IMR-90 (cell line): ENCODE measurements at regions not wholly inside any gene's neighbourhood (a gene's known extent, or its start where the extent isn't known, plus 50 kb on each side); places are given as distances from the start of the nearest gene placed in this dataset.

Experiments used
- ATAC-seq: fragments of 200-7000 bp; cut with Tn5 transposase; 2 replicates; pipeline ENCODE4 v1.9.1; 2020; ENCODE audit warnings: low read depth, mild to moderate bottlenecking, moderate library complexity
- BruUV-seq: library from RNA; stranded (reverse); fragments of 400-500 nt; replicated peaks from 2 replicates; lab custom pipeline; 2021; lab: Mats Ljungman, UMichigan
- CTCF ChIA-PET: fragments of 300-600 bp; formaldehyde crosslinking; extraction: SDS; loops from one replicate; lab custom pipeline; 2021; ENCODE audit warnings: antibody characterized with exemption; lab: Yijun Ruan, JAX
- POLR2A ChIA-PET: fragments of 300-600 bp; sonication (Branson Sonifier 250); formaldehyde crosslinking; loops from one replicate; lab custom pipeline; 2022; ENCODE audit warnings: antibody characterized with exemption; ENCODE audit not compliant: unreplicated experiment; lab: Charles Lee
- DNase-seq: peaks from one replicate; pipeline ENCODE4 v3.0.0; 2013
- H2AFZ ChIP-seq: replicated peaks from 2 replicates; pipeline ENCODE3; 2013; ENCODE audit warnings: low read length, mild to moderate bottlenecking; ENCODE audit not compliant: poor library complexity
- H2AK5ac ChIP-seq: 2 replicates; pipeline ENCODE4 v1.6.1; 2013; ENCODE audit warnings: low read depth, low read length, inconsistent platforms
- H2AK9ac ChIP-seq: replicated peaks from 2 replicates; pipeline ENCODE3; 2013; ENCODE audit warnings: mild to moderate bottlenecking, low read depth, low read length, moderate library complexity; ENCODE audit not compliant: poor library complexity
- H2BK120ac ChIP-seq: 2 replicates; pipeline ENCODE4 v1.6.1; 2013; ENCODE audit warnings: low read depth, low read length, inconsistent platforms
- H2BK15ac ChIP-seq: 3 replicates; pipeline ENCODE4 v1.6.1; 2013; ENCODE audit warnings: low read depth, low read length, inconsistent platforms
- H2BK20ac ChIP-seq: 2 replicates; pipeline ENCODE4 v1.6.1; 2013; ENCODE audit warnings: low read depth, mild to moderate bottlenecking, inconsistent platforms, low read length, moderate library complexity
- H2BK5ac ChIP-seq: 2 replicates; pipeline ENCODE4 v1.6.1; 2013; ENCODE audit warnings: mild to moderate bottlenecking, low read depth, low read length, inconsistent platforms; ENCODE audit not compliant: poor library complexity, severe bottlenecking
- H3K14ac ChIP-seq: replicated peaks from 2 replicates; pipeline ENCODE4 v1.6.1; 2013; ENCODE audit warnings: low read depth, low read length, inconsistent platforms
- H3K18ac ChIP-seq: 2 replicates; pipeline ENCODE4 v1.6.1; 2013; ENCODE audit warnings: low read depth, low read length, control low read depth
- H3K23ac ChIP-seq: 2 replicates; pipeline ENCODE4 v1.6.1; 2013; ENCODE audit warnings: low read depth, low read length, inconsistent platforms
- H3K27ac ChIP-seq: 2 replicates; pipeline ENCODE4 v1.5.1; 2013; ENCODE audit warnings: mild to moderate bottlenecking, control low read depth, low read length; ENCODE audit not compliant: insufficient read depth
- H3K27me3 ChIP-seq: 2 replicates; pipeline ENCODE4 v1.6.1; 2013; ENCODE audit warnings: low read length; ENCODE audit not compliant: control insufficient read depth, insufficient read depth
- H3K36me3 ChIP-seq: 2 replicates; pipeline ENCODE4 v1.6.1; 2013; ENCODE audit warnings: low read length, mixed read lengths; ENCODE audit not compliant: control insufficient read depth, insufficient read depth
- H3K4ac ChIP-seq: 2 replicates; pipeline ENCODE4 v1.6.1; 2013; ENCODE audit warnings: low read depth, low read length, inconsistent platforms
- H3K4me1 ChIP-seq: 2 replicates; pipeline ENCODE4 v1.6.1; 2013; ENCODE audit warnings: low read length, mixed read lengths; ENCODE audit not compliant: control insufficient read depth, insufficient read depth
- H3K4me2 ChIP-seq: 2 replicates; pipeline ENCODE4 v1.6.1; 2013; ENCODE audit warnings: low read depth, mild to moderate bottlenecking, control low read depth, low read length, moderate library complexity
- H3K4me3 ChIP-seq: 2 replicates; pipeline ENCODE4 v1.5.1; 2013; ENCODE audit warnings: low read depth, mild to moderate bottlenecking, control low read depth, low read length, moderate library complexity; ENCODE audit not compliant: insufficient read depth
- H3K56ac ChIP-seq: 2 replicates; pipeline ENCODE4 v1.6.1; 2013; ENCODE audit warnings: low read length, inconsistent platforms; ENCODE audit not compliant: insufficient read depth; ENCODE audit errors: extremely low read depth
- H3K79me1 ChIP-seq, 2 experiments: 2 replicates each; pipeline ENCODE4 v1.6.1; 2013; ENCODE audit warnings: low read length in 2 of 2, inconsistent platforms in 1 of 2, low read depth in 1 of 2
- H3K9ac ChIP-seq: 2 replicates; pipeline ENCODE4 v1.6.1; 2013; ENCODE audit warnings: low read depth, low read length, control low read depth
- H3K9me1 ChIP-seq: 2 replicates; pipeline ENCODE4 v1.6.1; 2013; ENCODE audit warnings: low read length, inconsistent platforms; ENCODE audit not compliant: insufficient read depth
- H3K9me3 ChIP-seq: 2 replicates; pipeline ENCODE4 v1.6.1; 2013; ENCODE audit warnings: low read length; ENCODE audit not compliant: control insufficient read depth, insufficient read depth
- H4K20me1 ChIP-seq: 2 replicates; pipeline ENCODE4 v1.6.1; 2013; ENCODE audit warnings: low read length, inconsistent platforms; ENCODE audit not compliant: insufficient read depth
- H4K5ac ChIP-seq: 2 replicates; pipeline ENCODE4 v1.6.1; 2013; ENCODE audit warnings: mild to moderate bottlenecking, low read depth, low read length, control low read depth
- H4K8ac ChIP-seq, 2 experiments: 2 replicates each; pipeline ENCODE4 v1.6.1; 2013; ENCODE audit warnings: low read depth in 2 of 2, low read length in 2 of 2, control low read depth in 1 of 2, inconsistent platforms in 1 of 2
- H4K91ac ChIP-seq: 2 replicates; pipeline ENCODE4 v1.6.1; 2013; ENCODE audit warnings: low read depth, low read length, inconsistent platforms; ENCODE audit not compliant: insufficient read depth
- NFE2L2 ChIP-seq: fragments of 150-350 bp; IDR thresholded peaks from 2 replicates; pipeline ENCODE4 v1.6.1; 2016; ENCODE audit warnings: low read depth, mild to moderate bottlenecking, low read length
- SMC3 ChIP-seq: fragments of 150-350 bp; IDR thresholded peaks from 2 replicates; pipeline ENCODE4 v1.6.1; 2016; ENCODE audit warnings: low read depth, mild to moderate bottlenecking, antibody characterized with exemption, low read length, moderate library complexity
- WGBS, 2 experiments: methylation state at CpG; one replicate each; pipeline versions ENCODE4 v1.1.5 to v1.1.7; 2013; ENCODE audit warnings: missing lambda C conversion rate in 2 of 2; ENCODE audit not compliant: insufficient read length in 1 of 2; ENCODE audit errors: extremely low coverage in 2 of 2; 5-methylcytosine and 5-hydroxymethylcytosine counted together
- dilution Hi-C: fragments of 300-500 bp; cut with HindIII; formaldehyde crosslinking; loops from one replicate; pipeline ENCODE4 v1.14.3; 2018; ENCODE audit warnings: low sequenced_read_pairs; ENCODE audit not compliant: unreplicated experiment
- in situ Hi-C: fragments of 300-500 bp; cut with MboI; formaldehyde crosslinking; loops from 3 replicates; pipeline ENCODE4 v1.14.3; 2019; ENCODE audit warnings: low sequenced_read_pairs, inconsistent platforms, mixed read lengths
- intact Hi-C: fragments of 100-400 bp; cut with micrococcal nuclease; formaldehyde crosslinking; loops from 2 replicates; pipeline ENCODE4 v1.10.0; 2022
- TF ChIP-seq, protein P1 (sequence below): fragments of 150-350 bp; IDR thresholded peaks from 2 replicates; pipeline ENCODE4 v1.6.1; 2017; ENCODE audit warnings: mild to moderate bottlenecking, antibody characterized with exemption, low read length, low read depth
- TF ChIP-seq, protein P2 (sequence below): fragments of 150-350 bp; IDR thresholded peaks from 2 replicates; pipeline ENCODE4 v1.6.1; 2016; ENCODE audit warnings: low read depth, mild to moderate bottlenecking, low read length, moderate library complexity, borderline replicate concordance

DNA sequence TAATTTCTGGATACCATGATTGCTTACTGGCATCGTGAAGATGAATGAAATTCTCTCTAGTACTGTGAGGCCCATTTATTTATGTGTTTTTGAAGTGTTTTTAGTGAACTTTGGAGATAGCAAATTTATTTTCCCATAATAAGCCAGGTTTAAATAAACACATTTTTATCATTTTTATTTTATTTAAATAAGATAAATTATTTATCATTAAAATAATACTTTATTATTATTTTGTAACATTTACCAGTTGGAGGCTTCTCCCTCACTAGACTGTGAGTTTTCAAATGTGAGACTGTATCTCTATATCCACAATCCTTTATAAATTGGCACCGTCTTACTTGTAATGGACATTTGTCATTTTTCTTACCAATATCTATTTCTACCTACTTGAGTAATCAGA lies 351.7 kb downstream of the METTL15 start:
- dilution Hi-C loops (no loop called here), in situ Hi-C loops (no loop called here), intact Hi-C loops (loop anchor here (5.0 to 10.0 kb wide), 3 partner anchors 525 to 758 kb away; partner anchors contain the start of gene BDNF)
- H4K91ac ChIP-seq = no peak overlapping the region; the same call in 1 of the 2 replicates
- H3K27me3 ChIP-seq = no peaks in the 10 kb centered on the region
- peak overlapping the region; percentile 80; the same call in 1 of the 2 replicates for H2BK20ac ChIP-seq
- H3K4me1 ChIP-seq = peaks cover 12% of the 10 kb centered on the region; the same call in 1 of the 2 replicates
- peak overlapping the region; percentile 79; the same call in 1 of the 2 replicates for H3K4ac ChIP-seq
- H3K18ac ChIP-seq = peak overlapping the region; percentile 62; the same call in 1 of the 2 replicates
- peaks cover 5 to 8% of the 10 kb centered on the region in 2 experiments; a peak in 1 of 4 replicates for H3K79me1 ChIP-seq
- peak overlapping the region in 1 of 2 experiments; percentile 60; a peak in 1 of 4 replicates for H4K8ac ChIP-seq
- H3K9ac ChIP-seq = no peak overlapping the region
- no peak overlapping the region for H3K56ac ChIP-seq
- H2BK15ac ChIP-seq = peak overlapping the region; percentile 37; the same call in 1 of the 3 replicates
- H3K9me1 ChIP-seq = no peaks in the 10 kb centered on the region
- no CpG with 5 or more reads among the region's 2 CpGs for WGBS, 2 experiments
- ChIA-PET POLR2A (no interaction called here), CTCF (interaction anchor here (0.6 kb wide), 1 partner anchor 382 kb away, joined by 3 read pairs; no protein-coding TSS in a partner anchor)
- no peak overlapping the region for H3K23ac ChIP-seq
- H3K4me2 ChIP-seq = no peak overlapping the region
- H3K4me3 ChIP-seq = no peak overlapping the region
- no peaks in the 10 kb centered on the region for H4K20me1 ChIP-seq
- H3K14ac ChIP-seq = peak overlapping the region; percentile 21; the same call in 1 of the 2 replicates
- no TSS peak for BruUV-seq
- no peak overlapping the region for H2AFZ ChIP-seq
- no peak overlapping the region for H2AK5ac ChIP-seq
- H3K9me3 ChIP-seq = no peaks in the 10 kb centered on the region
- TF ChIP-seq, protein P1, sequence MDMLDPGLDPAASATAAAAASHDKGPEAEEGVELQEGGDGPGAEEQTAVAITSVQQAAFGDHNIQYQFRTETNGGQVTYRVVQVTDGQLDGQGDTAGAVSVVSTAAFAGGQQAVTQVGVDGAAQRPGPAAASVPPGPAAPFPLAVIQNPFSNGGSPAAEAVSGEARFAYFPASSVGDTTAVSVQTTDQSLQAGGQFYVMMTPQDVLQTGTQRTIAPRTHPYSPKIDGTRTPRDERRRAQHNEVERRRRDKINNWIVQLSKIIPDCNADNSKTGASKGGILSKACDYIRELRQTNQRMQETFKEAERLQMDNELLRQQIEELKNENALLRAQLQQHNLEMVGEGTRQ = no peak
- no peak for TF ChIP-seq NFE2L2
- no peak for TF ChIP-seq SMC3
- TF ChIP-seq, protein P2, sequence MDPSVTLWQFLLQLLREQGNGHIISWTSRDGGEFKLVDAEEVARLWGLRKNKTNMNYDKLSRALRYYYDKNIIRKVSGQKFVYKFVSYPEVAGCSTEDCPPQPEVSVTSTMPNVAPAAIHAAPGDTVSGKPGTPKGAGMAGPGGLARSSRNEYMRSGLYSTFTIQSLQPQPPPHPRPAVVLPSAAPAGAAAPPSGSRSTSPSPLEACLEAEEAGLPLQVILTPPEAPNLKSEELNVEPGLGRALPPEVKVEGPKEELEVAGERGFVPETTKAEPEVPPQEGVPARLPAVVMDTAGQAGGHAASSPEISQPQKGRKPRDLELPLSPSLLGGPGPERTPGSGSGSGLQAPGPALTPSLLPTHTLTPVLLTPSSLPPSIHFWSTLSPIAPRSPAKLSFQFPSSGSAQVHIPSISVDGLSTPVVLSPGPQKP = no peak
- ATAC-seq (no peak), DNase-seq (no peak)
- H3K27ac ChIP-seq = no peak overlapping the region
- H2BK5ac ChIP-seq = peak overlapping the region; percentile 100
- no peaks in the 10 kb centered on the region for H3K36me3 ChIP-seq
- no peak overlapping the region for H2AK9ac ChIP-seq
- peak overlapping the region; percentile 73 for H2BK120ac ChIP-seq
- H4K5ac ChIP-seq = peak overlapping the region; percentile 41; the same call in 1 of the 2 replicates
